HCT116 (cell line): ENCODE measurements at regions not wholly inside any gene's neighbourhood (a gene's known extent, or its start where the extent isn't known, plus 50 kb on each side); places are given as distances from the start of the nearest gene placed in this dataset.
"Not testable (repeated sequence)": the region's sequence is repeated elsewhere in the genome, so short reads cannot be mapped to it uniquely, and the experiment has no call there.

Source experiments
- CBX3 ChIP-seq: IDR thresholded peaks from 2 replicates; pipeline ENCODE4 v1.6.1; 2012; ENCODE audit warnings: low read depth
- CEBPB ChIP-seq: IDR thresholded peaks from 2 replicates; pipeline ENCODE4 v1.6.1; 2012; ENCODE audit warnings: low read depth
- EZH2 ChIP-seq: fragments of 200-600 bp; sonication (generic); IDR thresholded peaks from 2 replicates; pipeline ENCODE4 v1.6.1; 2017; ENCODE audit warnings: antibody characterized with exemption, mixed run types
- JUND ChIP-seq: IDR thresholded peaks from 2 replicates; pipeline ENCODE4 v1.6.1; 2012
- POLR2AphosphoS5 ChIP-seq: IDR thresholded peaks from 2 replicates; pipeline ENCODE4 v1.6.1; 2011; ENCODE audit warnings: mild to moderate bottlenecking, low read depth, low read length, moderate library complexity
- ZNF274 ChIP-seq: fragments of 200-500 bp; sonication (Bioruptor generic); IDR thresholded peaks from 2 replicates; pipeline ENCODE4 v1.6.1; 2014; ENCODE audit warnings: mild to moderate bottlenecking, low read depth, low read length, inconsistent platforms
- TF ChIP-seq, protein P1 (sequence below), 3 experiments: fragments of 200-600 bp in 1 of 3; sonication (generic) in 1 of 3; IDR thresholded peaks in 2 of 3; conservative IDR thresholded peaks in 1 of 3; 2 replicates each; pipeline ENCODE4 v1.5.1; 2012 to 2017; ENCODE audit warnings: low read depth in 2 of 3, low read length in 2 of 3, antibody characterized with exemption in 1 of 3, borderline replicate concordance in 1 of 3, control low read depth in 1 of 3, mild to moderate bottlenecking in 1 of 3, mixed read lengths in 1 of 3, mixed run types in 1 of 3, moderate library complexity in 1 of 3; ENCODE audit not compliant: insufficient read depth in 1 of 3

DNA sequence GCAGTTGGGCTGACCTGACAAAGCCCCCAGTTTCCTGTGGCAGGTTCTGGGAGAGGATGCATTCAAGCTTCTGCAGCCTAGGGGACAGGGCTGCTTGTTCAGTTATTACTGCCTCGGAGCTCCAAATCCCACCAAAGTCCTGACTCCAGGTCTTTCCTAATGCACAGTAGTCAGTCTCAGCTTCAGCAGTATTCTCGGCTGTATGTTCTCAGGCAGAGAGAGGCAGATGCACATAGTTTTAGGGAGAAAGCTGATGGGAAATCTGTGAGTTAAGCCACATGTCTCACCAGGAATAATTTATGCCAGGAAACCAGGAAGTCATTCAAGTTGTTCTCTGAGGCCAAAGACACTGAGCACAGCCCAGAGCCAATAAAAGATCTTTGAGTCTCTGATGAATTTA is 75.3 kb upstream of the BLTP1 start:
- TF ChIP-seq EZH2, POLR2AphosphoS5, JUND, ZNF274, CBX3, CEBPB: not testable (repeated sequence)
- TF ChIP-seq, protein P1, sequence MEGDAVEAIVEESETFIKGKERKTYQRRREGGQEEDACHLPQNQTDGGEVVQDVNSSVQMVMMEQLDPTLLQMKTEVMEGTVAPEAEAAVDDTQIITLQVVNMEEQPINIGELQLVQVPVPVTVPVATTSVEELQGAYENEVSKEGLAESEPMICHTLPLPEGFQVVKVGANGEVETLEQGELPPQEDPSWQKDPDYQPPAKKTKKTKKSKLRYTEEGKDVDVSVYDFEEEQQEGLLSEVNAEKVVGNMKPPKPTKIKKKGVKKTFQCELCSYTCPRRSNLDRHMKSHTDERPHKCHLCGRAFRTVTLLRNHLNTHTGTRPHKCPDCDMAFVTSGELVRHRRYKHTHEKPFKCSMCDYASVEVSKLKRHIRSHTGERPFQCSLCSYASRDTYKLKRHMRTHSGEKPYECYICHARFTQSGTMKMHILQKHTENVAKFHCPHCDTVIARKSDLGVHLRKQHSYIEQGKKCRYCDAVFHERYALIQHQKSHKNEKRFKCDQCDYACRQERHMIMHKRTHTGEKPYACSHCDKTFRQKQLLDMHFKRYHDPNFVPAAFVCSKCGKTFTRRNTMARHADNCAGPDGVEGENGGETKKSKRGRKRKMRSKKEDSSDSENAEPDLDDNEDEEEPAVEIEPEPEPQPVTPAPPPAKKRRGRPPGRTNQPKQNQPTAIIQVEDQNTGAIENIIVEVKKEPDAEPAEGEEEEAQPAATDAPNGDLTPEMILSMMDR (IDR thresholded peaks at IDR 0.05 in 2 of 3, conservative IDR thresholded peaks at IDR 0.05 in 1 of 3; ENCODE audit: borderline replicate concordance in 1 of 3, insufficient read depth in 1 of 3, low read depth in 2 of 3, low read length in 2 of 3), result not testable (repeated sequence)
